Epithelial cell of proximal tubule (primary cell): ENCODE measurements at regions not wholly inside any gene's neighbourhood (a gene's known extent, or its start where the extent isn't known, plus 50 kb on each side); places are given as distances from the start of the nearest gene placed in this dataset.

ENCODE experiments used
- DNase-seq: peaks from one replicate; pipeline ENCODE4 v3.0.0-alpha.2; 2011; ENCODE audit warnings: low read depth
- H3K4me3 ChIP-seq: 2 replicates; pipeline ENCODE4 v1.5.1; 2011; ENCODE audit warnings: low read depth, mild to moderate bottlenecking, low read length
- TF ChIP-seq, protein P1 (sequence below): conservative IDR thresholded peaks from 2 replicates; pipeline ENCODE4 v1.5.1; 2012; ENCODE audit warnings: low read depth, mild to moderate bottlenecking, low read length

DNA sequence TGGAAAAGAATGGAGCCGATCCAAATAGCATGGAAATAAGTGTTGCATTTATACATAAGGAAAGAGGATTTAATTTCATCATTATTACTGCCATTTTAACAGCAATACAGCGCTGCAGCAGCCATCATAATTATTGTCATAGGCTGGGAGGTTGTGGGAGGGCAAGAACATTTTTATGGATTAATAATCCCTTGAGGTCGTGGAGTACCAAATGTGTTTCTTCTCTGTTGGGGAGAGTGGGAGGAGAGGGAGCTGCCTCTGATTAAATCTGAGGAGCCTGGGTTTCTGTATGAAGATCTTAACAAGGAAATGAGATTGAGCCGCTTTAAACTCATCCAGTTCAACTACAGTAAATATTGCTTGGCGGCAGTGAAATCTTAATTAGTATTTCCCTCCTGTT is 805.9 kb downstream of the PCDH17 start:
- H3K4me3 ChIP-seq: no peak overlapping the region
- TF ChIP-seq, protein P1, sequence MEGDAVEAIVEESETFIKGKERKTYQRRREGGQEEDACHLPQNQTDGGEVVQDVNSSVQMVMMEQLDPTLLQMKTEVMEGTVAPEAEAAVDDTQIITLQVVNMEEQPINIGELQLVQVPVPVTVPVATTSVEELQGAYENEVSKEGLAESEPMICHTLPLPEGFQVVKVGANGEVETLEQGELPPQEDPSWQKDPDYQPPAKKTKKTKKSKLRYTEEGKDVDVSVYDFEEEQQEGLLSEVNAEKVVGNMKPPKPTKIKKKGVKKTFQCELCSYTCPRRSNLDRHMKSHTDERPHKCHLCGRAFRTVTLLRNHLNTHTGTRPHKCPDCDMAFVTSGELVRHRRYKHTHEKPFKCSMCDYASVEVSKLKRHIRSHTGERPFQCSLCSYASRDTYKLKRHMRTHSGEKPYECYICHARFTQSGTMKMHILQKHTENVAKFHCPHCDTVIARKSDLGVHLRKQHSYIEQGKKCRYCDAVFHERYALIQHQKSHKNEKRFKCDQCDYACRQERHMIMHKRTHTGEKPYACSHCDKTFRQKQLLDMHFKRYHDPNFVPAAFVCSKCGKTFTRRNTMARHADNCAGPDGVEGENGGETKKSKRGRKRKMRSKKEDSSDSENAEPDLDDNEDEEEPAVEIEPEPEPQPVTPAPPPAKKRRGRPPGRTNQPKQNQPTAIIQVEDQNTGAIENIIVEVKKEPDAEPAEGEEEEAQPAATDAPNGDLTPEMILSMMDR: no peak
- DNase-seq: no peak

DNA sequence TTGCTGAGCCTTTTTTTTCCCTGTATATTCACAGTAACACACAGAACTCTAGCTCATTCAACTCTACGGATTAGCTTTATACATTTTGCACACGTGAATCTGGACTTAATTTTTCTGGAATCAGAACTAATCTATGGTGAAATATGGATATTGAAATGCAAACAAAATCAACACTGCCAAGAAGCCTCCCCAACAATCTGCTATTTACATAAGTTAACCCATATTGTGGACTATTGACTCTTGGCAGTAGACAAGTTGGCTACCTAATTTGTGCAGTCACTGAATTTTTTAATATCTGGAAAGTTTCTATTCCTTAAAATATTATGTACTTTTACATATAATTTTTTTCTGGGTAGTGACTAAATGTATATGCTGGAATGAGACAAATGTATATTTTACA is 815.4 kb downstream of the PCDH17 start:
- H3K4me3 ChIP-seq: no peak overlapping the region
- DNase-seq: no peak
- TF ChIP-seq, protein P1: no peak

DNA sequence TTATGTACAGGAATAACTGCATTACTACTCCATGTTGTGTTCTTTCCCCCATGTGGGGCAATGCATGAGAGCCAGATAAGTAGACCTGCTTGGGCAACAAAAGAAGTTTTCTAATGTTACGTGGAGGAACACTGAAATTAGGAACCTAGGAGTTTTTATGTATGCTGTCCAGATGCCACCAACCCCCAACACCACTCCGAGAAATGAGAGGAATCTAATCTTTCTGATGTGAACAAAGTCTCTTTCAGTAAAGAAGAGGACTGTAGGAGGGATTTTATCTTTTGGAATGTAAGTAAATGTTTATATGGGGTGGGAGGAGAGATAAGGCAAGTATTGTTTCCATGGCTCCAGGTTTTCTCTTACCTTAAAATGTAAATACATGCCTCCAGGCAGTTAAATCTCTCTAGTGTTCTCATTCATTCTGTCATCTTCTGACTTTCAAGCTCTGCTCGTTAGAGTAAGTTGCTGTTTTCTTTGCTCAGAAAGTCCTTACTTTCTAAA is 820.6 kb downstream of the PCDH17 start:
- no peak for DNase-seq
- no peak overlapping the region for H3K4me3 ChIP-seq
- TF ChIP-seq, protein P1: no peak

DNA sequence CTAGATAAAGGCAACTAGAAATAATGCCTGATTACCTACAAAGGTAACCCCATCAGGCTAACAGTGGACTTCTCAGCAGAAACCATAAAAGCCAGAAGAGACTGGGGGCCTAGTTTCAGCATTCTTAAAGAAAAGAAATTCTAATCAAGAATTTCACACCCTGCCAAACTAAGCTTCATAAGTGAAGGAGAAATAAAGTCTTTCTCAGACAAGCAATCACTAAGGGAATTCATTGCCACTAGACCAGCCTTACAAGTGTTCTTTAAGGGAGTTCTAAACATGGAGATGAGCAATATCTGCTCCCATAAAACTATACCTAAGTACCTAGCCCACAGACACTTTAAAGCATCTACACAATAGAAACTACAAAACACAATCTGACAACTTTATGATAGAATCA is 823.5 kb downstream of the PCDH17 start:
- TF ChIP-seq, protein P1: no peak
- no peak overlapping the region for H3K4me3 ChIP-seq
- no peak for DNase-seq

DNA sequence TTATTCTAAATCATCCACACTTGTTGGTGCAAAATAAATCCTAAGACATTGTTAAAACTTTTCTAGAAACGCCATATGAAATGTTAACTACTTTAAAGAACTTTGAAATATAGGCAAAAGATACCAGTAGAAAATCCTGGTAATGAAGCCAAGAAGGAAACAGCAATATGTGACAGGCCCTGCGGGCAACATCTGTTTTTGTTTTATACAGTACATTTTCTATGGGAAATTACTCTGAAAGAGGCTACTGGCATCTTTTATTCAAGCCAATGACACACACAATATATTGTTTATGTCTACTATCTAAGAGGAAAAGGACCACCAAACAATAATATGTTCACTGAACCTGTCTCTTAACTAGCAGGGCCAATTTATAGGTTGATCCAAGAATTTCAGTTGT is 829.7 kb downstream of the PCDH17 start:
- TF ChIP-seq, protein P1: no peak
- H3K4me3 ChIP-seq: no peak overlapping the region
- no peak for DNase-seq

DNA sequence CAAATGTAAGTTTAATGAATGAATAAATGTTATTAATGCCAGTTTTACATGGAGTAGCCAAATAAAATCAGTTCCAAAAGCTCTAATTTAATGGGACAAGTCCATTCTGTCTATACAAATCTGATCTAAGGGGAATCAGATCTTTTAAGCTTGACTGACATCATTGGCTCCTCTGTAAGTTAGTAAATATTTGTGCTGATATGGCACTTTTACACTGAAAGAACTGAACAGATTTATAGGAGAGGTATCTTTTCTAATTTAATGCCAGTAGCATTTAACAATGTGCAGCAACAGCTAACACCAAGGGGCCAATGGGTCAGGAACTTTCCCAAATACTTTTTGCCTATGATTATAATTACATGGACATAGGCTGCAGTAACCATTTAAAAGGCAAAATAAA is 832.3 kb downstream of the PCDH17 start:
- no peak overlapping the region for H3K4me3 ChIP-seq
- TF ChIP-seq, protein P1: no peak
- DNase-seq: no peak

DNA sequence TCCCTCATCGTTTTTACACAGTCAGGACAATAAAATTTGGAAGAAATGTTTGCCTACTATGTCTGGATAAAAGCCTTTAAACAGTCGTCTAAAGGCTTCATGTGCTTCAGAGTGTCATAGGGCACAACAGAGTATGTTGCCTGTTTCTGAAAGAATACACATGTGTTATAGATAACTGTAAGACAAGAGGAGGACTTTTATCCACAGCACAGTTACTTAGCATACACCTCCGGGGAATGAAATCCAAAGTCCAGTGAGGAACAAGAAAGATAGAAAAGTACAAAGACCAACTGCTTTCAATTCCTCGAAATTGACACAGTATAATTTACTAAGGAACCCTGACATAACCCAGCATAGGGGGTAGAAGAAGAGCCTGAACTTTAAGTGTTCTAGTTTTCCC is 835.6 kb downstream of the PCDH17 start:
- TF ChIP-seq, protein P1: no peak
- no peak for DNase-seq
- no peak overlapping the region for H3K4me3 ChIP-seq
